ENCODE measurements at regions not wholly inside any gene's neighbourhood (a gene's known extent, or its start where the extent isn't known, plus 50 kb on each side); places are given as distances from the start of the nearest gene placed in this dataset.
A peak's percentile ranks its signal among the peaks of the same experiment; 100 is the strongest.
"Not testable (repeated sequence)": the region's sequence is repeated elsewhere in the genome, so short reads cannot be mapped to it uniquely, and the experiment has no call there.

DNA sequence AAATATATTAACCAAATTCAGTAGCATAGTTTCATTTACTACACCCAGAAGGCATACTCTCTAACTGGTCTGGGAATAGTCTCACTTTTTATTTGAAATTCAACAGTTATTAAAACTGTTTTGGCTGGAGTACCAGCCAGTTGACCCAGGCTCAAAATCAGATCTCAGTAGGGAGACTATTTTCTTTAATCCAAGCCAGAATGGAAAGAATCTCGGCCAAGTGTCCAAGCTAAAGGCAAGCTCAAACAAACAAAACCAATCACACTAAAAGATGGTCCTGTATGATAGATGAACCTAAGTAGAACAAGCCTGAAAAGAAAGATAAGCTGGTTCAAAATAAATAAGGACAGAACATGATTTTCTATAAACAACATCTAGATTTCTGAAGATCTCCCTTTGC lies 259.6 kb upstream of the POM121L12 start:
- no peak for DNase-seq

DNA sequence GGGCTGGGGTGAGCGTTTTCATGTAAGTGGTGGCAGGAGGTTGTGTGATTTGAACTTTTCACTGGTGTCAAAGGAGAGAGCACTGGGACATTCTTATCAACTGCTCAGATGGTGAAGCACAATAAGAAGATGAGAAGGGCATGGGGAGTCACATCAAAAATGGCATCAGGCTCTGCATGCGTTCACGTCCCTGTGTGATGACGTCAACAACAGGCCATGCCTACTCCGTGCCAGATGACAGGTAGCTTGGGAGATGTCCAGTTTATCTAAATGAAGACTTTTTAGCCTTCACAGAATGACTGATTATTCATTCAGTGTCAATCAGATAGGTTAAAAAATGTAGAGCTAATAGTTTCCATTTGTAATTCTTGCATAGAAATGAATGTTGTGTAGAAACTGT lies 264.3 kb upstream of the POM121L12 start:
- DNase-seq = no peak

DNA sequence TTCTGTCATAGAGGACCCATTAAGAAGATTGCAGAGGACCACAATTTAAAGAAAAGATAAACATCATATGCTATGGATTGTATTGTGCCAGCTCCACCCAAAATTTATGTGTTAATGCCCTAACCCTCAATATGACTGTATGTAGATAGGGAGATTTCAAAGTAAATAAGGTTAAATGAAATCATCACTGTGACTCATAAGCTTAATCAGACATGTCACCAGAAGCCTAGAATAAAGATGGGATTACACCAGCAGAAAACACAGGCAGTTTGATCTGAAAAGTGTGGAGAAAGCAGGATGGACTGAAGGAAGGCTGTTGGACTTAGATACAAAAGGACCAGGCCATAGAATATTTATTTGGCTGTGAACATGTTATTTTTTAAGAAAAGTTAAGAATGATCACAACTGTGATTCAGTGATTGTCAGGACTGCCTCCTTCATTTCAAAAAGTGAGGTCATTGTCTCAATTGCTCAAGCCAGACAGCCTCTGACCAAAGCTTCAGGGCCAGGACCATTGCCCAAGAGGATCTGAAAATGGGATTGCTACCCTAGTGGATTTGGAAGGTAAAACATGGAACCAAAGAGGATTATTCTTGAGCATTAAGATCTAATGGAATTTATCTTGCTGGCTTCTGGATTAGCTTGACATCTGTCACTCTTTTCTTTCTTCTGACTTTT lies 270.8 kb upstream of the POM121L12 start:
- no peak for DNase-seq

DNA sequence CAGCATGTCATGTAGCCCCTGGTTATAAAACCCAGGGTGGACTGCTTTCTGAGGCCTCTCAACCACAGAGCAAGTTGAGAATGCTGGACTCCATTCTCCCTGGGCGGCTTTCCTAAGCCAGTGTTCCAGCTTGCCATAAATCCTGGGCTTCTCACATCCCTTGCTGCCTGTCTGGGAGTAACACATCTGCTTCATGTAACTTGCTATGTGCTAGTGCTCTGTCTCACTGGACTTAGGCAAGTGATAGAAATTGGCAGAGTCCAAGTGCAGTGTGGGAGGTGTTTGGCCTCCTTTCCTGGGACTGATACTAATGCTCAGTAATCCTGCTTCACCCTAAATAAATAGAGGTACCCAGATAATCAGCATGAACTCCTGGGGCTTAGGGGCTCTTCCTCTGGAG lies 277.1 kb upstream of the POM121L12 start:
- DNase-seq = no peak

DNA sequence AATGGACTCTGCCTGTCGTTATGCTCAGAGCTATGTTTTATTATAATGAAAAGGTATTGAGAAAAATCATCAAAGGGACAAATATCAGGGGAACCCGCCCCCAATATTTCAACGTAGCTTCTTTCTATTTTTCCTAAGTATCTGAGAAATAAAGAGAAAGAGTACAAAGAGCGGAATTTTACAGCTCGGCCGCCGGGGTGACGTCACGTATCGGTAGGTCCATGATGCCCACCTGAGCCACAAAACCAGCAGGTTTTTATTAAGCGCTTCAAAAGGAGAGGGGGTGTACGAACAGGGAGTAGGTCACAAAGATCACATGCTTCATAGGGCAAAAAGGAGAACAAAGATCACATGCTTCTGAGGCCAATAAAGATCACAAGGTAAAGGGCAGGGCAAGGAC lies 281.6 kb upstream of the POM121L12 start:
- no peak for DNase-seq

DNA sequence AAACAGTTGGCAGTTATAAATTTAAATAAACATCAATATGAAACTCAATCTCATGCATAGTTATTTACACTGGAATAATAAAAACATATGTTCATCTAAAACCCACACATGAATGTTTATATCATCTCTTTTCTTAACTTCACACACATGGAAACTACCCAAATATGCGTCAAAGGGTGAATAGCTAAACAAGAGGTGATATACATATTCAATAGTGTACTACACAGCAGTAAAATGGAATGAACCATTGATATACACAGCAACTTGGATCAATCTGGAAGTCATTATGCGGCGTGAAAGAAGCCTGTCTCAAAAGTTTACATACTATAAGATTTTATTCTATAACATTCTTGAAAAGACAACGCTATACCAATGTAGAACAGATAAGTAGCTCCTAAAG lies 282.5 kb upstream of the POM121L12 start:
- DNase-seq = no peak

DNA sequence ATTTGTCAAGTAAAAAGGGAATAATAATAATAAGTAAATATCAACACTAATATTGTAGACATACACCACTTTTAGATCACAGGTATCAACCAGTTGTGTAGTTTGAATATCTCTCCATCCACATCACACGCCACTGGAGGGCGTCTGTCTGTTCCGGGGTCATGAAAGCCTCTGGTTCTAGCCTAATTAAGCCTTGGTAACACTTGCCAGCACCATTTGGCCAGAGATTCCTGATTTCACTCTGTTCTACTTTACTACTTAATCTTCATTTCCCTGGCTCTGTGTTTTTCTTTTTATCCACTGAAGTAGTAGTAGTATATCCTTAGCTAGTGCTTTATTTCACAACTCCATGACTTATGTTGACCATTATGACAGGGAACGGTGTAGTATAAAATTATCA lies 285.6 kb upstream of the POM121L12 start:
- DNase-seq = no peak

DNA sequence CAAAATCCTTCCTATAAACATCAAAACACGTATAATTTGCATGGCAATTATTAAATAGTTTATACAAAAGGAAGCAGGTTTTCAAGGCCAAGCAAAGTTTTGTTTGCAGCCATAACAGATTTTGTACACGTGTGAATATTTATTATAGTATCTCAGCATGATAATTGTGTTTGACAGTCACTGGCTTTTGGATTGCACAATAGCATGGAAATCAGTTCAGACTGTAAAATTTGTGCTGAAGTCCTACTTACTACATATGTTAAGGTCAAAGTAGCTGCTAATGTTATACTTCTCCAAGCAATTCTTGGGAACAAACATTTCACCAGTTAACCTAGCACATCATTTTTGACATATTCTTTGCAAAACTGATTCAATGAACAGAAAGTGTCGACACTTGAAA lies 287.6 kb upstream of the POM121L12 start:
- DNase-seq = no peak

DNA sequence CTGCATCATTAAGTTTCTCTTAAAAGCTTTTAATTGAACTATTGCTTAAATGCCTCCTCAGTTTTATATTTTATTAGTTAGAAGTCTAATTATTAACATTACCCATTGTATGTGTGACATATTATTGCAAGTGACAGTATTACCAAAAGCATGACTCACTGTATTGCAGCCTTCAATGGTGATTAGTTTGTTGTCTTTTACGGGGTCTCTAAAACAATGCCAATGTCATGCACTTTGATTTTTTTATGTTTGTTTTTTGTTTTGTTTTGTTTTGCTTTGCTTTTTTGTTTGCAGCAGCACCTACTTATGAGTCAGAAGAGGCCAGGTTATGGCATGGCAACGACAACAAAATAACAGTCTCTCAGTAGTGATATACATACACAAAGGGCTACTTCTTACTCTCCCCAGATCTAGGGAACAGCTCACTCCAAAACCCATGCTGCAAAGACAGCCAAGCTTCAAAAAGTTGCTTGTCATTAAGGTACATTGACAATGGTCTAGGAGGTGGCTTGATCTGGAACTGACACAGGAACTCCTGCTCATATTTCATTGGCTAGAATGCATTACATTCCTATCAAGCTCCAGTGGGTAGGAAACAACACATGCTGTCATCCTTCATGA lies 293.7 kb upstream of the POM121L12 start:
- DNase-seq = no peak

DNA sequence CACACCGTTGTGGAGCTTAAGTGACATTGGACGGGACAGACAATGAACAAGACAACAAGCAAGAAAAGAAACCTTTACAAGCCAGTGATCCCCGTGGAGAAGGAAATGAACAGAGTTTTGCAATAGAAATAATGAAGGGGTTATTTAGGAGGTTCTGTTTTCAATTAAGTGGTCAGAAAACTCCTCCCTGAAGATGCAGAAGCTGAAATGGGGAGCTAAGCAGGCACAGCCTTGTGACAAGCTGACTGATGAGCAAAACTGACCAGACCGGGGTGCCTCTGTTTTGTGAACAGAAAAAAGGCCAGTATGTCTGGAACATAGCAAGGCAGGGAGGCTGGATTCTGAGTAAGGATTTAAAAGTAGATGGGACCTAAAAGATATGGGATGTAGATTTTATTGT lies 299.8 kb upstream of the POM121L12 start:
- DNase-seq = no peak

DNA sequence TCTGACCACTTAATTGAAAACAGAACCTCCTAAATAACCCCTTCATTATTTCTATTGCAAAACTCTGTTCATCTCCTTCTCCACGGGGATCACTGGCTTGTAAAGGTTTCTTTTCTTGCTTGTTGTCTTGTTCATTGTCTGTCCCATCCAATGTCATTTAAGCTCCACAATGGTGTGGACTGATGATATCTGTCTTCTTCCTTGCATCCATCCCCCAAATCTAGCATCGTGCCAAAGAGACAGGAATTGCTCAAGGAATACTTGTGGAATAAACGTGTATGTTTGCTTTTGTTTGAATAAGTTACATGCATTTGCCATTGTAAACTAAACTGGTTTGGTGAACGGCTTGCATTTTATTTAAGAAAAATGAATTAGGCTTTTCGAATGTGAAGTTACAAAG lies 306.8 kb upstream of the POM121L12 start:
- DNase-seq = not testable (repeated sequence)

DNA sequence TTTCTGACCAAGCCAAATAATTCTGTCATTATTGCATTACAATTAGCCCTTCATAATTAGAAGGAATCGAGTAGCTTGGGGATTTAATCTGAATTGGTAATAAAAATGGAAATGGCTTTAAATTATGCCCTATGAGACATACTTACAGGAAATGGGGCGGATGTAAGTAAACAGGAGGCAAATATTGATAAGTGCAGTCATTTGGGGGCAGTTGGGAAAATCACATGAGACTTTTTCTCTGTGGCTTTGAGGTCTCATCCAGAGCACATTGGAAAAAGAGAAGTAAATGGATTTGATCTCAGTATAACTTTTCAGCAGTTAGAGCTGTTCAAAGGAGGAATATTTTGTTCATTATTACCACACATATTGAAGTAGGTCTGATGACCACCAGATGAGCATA lies 307.8 kb upstream of the POM121L12 start:
- DNase-seq = no peak

DNA sequence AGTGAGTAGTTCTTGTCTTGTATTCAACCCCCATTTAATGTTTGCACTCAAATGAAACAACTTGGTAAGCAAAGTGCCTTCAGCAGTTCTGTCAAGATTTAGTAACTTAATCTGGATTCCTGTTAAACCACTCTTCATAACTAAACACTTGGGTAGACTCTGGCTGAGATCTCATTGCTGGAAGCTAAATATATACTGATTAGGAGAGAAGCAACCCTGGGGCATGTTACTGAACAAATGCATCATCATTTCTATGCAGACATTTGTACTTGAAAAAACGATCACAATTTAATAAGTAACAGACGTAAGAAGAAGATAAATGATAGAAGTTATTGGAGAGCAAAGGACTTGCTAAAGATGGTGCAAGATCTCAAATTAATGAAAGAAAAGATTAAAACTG lies 308.4 kb upstream of the POM121L12 start:
- DNase-seq = peak; percentile 67

DNA sequence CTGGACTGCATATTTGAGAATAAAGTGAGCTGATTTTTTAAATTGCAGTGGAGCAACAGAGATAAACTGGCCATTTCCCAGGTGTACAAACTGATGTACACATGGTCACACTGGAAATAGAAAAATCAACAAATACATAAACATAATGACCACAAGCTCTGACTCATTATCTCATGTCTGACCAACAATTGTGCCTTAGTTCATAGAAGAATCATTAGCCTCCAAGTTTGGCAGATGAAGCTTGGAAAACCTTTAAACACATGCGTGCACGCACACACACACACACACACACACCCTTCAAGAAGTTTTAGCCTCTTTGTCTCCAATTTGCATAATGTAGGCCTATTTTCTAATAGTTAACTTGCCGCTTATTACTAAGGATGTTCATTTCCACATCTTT lies 308.9 kb upstream of the POM121L12 start:
- DNase-seq = no peak

DNA sequence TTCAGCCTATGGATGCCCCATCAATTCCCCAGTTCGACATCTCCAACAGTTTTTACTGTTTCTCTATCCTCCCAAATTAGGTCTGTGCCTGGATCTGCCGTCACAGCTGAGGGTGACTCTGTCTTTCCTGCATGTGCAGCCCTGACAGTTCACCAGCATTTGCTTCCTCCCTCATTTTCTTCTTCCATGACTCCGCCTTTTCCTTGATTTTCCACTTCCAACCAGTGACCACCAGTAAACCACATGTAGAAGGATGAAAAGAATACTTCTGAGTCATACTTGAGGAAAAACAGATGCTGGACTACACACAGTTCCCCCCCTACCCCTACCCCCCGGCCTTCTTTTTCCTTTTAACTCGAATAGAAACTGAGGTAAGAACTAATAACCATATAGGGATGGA lies 311.8 kb upstream of the POM121L12 start:
- no peak for DNase-seq

DNA sequence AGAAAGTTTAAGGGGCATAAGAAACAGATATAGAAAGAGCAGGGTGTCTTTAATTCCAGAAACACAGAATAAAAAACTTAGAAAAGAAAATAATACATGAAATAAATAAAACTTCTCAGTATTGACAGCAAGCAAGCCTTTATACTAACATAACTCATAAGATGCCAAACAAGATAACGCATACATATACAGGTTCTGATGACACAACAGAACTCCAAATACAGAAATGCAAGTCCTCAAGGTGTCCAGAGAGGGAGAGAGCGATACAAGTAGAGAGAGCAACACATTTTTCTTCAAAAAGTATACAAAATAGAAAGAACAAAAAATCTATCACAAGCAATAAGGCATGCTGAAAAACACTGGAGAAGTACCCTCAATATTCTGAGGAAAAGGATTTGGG lies 314.6 kb upstream of the POM121L12 start:
- DNase-seq = no peak

DNA sequence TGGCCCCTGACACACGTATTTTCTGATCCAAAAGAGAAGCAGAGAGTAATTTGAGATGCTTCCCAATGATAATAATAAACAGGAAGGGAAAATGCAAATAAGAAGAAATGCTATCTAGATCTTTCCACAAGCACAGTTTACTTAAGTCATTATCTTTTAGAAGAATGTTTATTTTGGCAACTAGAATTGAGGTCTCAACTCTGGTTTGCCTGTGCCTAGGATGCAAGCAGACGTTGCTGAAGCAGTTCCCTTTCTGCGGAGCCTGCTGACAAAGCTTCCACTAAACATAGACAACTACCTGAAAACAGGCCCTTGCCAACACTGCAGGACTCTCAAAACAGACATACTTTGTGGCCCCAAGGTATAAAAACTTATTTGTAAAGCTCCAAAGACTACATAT lies 315.8 kb upstream of the POM121L12 start:
- peak; percentile 3 for DNase-seq

DNA sequence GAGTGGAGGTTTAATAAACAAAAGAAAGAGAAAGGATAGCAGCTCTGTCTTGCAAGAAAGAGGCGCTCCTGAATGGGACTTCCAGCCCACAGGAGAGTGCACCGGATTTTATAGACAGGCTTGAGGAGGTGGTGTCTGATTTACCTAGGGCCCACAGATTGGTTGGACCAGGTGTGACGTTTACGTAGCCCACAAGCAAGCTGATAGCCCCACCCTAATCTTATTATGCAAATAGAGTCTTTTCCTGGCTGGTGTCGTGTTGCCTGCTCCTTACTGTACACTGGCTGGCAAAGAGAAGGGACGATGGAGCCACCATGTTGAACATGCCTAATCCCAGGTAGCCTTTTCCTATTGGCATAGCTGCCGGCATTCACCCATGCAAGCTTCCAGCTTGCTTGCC lies 319.7 kb upstream of the POM121L12 start:
- DNase-seq = no peak

DNA sequence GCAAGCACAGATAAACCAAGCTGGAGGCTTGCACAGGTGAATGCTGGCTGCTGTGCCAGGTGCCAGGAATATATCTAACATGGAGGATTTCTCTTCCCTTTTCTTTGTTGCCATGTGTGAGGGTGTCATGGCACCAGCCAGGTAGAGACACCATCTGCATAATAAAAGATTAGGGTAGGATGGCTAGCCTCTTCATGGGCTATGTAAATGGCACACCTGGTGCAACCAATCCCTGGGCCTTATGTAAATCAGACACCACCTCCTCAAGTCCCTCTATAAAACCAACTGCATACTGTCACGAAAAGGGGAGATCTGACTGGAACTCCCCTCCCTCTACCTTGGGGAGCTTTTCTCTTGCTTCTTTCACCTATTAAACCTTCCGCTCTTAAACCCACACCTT lies 322.5 kb upstream of the POM121L12 start:
- no peak for DNase-seq

DNA sequence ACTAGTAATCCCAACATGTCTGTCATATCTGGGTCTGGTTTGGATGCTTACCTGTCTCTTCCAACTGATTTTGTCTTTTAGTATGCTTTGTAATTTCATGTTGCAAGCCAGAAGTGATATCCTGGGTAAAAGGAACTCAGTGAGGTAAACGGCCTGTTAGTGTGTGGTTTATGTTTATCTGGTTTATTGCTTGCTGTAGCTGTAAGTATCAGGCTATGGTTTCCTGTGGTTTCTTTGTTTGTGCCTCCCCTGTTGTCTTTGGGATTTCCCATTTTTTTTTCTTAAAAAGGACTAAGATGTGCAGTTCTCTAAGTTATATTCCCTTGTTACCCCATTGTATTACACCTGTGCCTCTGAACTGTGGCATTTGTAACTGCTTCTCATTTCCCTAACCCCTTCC lies 323.5 kb upstream of the POM121L12 start:
- no peak for DNase-seq

DNA sequence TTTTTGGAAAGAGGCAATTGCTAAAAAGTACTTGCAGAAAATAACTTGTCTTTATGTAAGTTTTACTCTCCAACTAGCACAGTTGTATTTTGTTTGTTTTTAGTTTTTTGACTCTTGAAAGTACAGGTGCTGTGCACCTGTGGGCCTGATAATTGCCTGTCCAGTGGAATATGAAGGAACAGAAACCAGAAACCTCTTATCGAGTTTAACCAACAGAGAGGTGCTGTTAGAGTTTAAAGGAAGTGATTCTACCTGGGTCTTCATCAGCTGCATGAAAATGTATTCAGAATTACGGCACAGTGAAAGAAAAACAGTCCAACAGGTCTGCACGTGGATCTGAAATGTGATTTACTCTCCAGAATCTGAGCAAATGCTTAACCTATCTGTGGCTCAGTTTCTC lies 326.6 kb upstream of the POM121L12 start:
- DNase-seq = no peak

DNA sequence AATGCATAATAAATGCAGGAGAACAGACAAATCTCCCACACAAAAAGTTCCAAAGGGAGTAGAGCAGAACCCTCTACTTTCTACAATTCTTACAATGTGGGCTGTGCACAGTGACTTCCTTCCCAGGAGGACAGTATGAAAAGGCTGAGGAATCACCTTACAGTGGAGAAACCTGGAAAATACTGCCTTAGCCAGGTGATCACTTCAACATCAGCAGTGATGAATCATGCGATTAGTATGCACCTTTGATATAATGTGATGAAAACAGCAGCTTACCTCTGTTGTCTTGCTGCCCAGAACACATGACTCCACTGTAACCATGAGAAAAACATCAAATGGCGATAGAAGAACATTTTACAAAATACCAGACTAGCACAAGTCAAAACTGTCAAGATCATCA lies 329.7 kb upstream of the POM121L12 start:
- DNase-seq = no peak

DNA sequence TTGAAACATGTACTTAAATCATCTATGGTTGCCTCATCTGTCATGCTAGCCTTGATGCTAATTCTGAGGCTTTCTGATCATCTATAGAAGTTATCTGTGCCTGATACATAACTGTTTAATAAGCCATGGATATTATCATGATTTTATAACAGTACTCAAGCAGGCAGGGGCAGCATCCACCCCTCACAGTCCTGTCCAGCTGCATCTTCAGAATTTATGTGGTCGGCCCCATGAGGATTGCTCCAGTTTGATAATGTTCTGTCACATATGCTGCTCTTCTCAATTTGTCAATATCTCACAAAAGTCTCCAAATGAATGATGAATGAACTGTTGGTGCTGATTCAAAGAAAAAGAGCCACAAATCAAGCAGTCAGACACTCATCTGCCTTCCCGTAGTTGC lies 335.1 kb upstream of the POM121L12 start:
- DNase-seq = no peak

DNA sequence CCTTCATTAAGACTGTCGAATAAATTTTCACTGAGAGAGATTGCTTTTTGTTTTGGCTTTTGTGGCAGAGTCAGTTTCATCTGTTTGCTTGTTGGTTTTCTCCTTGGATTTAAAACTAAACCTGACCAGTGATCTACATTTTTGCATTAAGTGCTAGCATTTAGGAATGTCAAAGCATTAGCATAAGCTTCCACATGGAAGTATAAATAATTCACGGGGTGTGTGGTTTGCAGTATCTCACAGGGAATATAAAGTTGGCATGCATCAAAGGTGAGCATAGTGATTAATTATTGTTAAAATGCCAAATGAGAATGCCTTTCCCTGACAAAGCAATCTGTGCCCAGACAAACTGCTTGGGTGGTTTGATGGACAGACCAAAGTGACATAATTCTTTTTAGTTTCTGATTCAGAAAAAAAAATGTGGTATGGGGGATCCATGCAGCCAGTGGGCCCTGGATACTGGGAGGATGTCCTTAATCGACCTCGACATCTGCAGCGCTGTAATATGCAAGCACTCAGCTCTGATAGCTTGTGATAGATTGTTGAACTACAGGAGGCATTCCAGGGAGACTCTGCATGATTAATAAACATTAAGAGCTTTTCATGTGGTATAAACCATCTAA lies 339.3 kb upstream of the POM121L12 start:
- peak; percentile 39 for DNase-seq

DNA sequence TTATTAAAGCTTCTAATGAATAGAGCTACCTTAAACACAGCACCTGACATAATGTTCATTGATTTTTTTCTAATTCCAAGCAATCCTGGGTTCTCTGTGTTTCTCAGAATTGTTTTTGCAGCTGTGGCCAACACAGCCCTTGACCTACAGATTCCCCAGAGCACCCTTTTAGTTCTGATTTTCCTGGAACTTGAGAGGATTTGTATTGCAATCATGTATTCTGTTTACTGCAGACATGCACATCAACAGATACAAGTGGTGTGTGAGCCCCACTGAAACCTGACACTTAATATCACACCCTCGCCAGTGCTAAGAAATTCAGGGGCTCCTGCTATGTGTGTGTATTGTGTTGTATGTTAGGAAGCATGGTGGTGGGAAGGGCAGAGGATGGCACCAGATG lies 344.2 kb upstream of the POM121L12 start:
- DNase-seq = no peak
